Endothelial cell (in vitro differentiated cells): ENCODE measurements at regions not wholly inside any gene's neighbourhood (a gene's known extent, or its start where the extent isn't known, plus 50 kb on each side); places are given as distances from the start of the nearest gene placed in this dataset.

Experiments
- DNase-seq: peaks from one replicate; pipeline ENCODE4 v3.0.0; 2021; ENCODE audit warnings: low spot score
- H3K27ac Mint-ChIP-seq: one replicate; pipeline ENCODE4 v1.8.0; 2021; ENCODE audit warnings: mixed read lengths, inconsistent platforms; ENCODE audit not compliant: unreplicated experiment
- H3K27me3 Mint-ChIP-seq: one replicate; pipeline ENCODE4 v1.8.0; 2021; ENCODE audit warnings: mild to moderate bottlenecking, moderate library complexity, mixed read lengths, inconsistent platforms; ENCODE audit not compliant: unreplicated experiment
- H3K36me3 Mint-ChIP-seq: one replicate; pipeline ENCODE4 v1.8.0; 2021; ENCODE audit warnings: mild to moderate bottlenecking, low read depth, mixed read lengths, inconsistent platforms; ENCODE audit not compliant: unreplicated experiment
- H3K4me1 Mint-ChIP-seq: one replicate; pipeline ENCODE4 v1.8.0; 2021; ENCODE audit warnings: mild to moderate bottlenecking, mixed read lengths, inconsistent platforms; ENCODE audit not compliant: unreplicated experiment
- H3K4me3 Mint-ChIP-seq: one replicate; pipeline ENCODE4 v1.8.0; 2021; ENCODE audit warnings: mild to moderate bottlenecking, mixed read lengths, inconsistent platforms; ENCODE audit not compliant: unreplicated experiment
- H3K9me3 Mint-ChIP-seq: one replicate; pipeline ENCODE4 v1.8.0; 2021; ENCODE audit warnings: mixed read lengths, inconsistent platforms; ENCODE audit not compliant: unreplicated experiment
- TF ChIP-seq, protein P1 (sequence below): fragments of 200-600 bp; sonication (generic); IDR thresholded peaks from one replicate; pipeline ENCODE4 v1.5.0; 2021; ENCODE audit warnings: antibody characterized with exemption; ENCODE audit not compliant: unreplicated experiment

DNA sequence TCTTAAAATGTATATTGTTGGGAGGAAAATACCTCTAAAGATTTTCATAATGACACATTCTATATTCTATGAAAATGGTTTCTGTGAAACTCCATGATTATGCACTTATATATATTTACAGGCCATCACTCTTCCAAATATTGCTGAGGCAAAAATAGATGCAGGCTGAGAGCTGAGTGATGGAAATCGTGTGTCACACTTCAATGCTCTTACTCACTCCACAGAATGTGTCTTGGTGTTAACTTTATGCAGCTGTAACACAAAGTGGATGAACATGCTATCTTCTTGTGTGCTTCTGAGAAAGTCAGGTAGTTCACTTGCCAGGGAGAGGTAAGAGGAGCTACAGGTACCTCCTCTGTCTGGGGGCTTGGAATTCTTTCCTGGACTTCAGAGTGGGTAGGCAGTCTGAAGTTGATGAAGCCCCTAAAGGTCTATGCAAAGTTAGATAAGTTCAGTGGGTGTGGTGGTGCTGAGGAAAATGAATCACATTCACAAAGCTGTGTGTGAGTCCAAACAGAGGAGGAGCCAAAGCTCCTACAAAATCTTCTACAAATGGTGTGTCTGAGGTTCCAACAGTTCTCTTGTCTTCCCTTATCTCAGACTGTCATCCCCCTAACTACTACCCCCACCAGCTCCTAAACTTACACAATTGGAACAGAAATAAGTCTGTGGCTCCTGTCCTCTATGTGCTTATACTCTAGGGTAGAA lies 74.2 kb upstream of the ST6GAL2 start:
- TF ChIP-seq, protein P1, sequence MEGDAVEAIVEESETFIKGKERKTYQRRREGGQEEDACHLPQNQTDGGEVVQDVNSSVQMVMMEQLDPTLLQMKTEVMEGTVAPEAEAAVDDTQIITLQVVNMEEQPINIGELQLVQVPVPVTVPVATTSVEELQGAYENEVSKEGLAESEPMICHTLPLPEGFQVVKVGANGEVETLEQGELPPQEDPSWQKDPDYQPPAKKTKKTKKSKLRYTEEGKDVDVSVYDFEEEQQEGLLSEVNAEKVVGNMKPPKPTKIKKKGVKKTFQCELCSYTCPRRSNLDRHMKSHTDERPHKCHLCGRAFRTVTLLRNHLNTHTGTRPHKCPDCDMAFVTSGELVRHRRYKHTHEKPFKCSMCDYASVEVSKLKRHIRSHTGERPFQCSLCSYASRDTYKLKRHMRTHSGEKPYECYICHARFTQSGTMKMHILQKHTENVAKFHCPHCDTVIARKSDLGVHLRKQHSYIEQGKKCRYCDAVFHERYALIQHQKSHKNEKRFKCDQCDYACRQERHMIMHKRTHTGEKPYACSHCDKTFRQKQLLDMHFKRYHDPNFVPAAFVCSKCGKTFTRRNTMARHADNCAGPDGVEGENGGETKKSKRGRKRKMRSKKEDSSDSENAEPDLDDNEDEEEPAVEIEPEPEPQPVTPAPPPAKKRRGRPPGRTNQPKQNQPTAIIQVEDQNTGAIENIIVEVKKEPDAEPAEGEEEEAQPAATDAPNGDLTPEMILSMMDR: no peak
- H3K9me3 Mint-ChIP-seq: no peaks in the 10 kb centered on the region
- no peaks in the 10 kb centered on the region for H3K36me3 Mint-ChIP-seq
- peaks cover 12% of the 10 kb centered on the region for H3K4me1 Mint-ChIP-seq
- DNase-seq: no peak
- H3K27ac Mint-ChIP-seq: no peak overlapping the region
- H3K27me3 Mint-ChIP-seq: no peaks in the 10 kb centered on the region
- H3K4me3 Mint-ChIP-seq: no peak overlapping the region

DNA sequence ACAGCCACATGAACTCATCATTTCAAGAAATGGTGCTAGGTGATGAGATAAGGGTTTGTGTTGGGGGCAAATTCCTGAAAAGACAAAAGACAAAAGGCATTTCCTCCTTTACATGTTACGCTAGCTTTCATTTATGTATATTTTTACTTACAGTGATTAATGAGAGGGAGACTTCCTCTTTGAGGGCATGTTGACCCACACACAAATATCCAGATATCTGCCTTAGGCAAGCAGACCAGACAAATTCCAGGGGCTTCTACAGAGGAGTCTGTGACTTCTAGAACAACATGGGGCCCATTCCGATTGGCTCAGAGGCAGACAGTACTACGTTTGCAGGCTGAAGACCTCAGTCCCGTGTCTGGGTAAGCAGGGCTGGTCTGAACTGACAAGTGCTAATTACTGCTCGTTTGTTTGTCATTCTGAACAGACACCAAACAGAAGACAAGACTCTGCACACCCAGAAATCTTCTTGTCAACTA lies 74.8 kb upstream of the ST6GAL2 start:
- TF ChIP-seq, protein P1: no peak
- H3K4me1 Mint-ChIP-seq: peaks cover 12% of the 10 kb centered on the region
- H3K27ac Mint-ChIP-seq: no peak overlapping the region
- H3K4me3 Mint-ChIP-seq: no peak overlapping the region
- H3K27me3 Mint-ChIP-seq: no peaks in the 10 kb centered on the region
- no peaks in the 10 kb centered on the region for H3K36me3 Mint-ChIP-seq
- no peaks in the 10 kb centered on the region for H3K9me3 Mint-ChIP-seq
- no peak for DNase-seq

GRCh38 chr2:106961328-106961727 lies 75.4 kb upstream of the ST6GAL2 start:
- H3K36me3 Mint-ChIP-seq: no peaks in the 10 kb centered on the region
- no peak for DNase-seq
- H3K4me1 Mint-ChIP-seq: peaks cover 12% of the 10 kb centered on the region
- TF ChIP-seq, protein P1: no peak
- no peak overlapping the region for H3K4me3 Mint-ChIP-seq
- no peak overlapping the region for H3K27ac Mint-ChIP-seq
- H3K9me3 Mint-ChIP-seq: no peaks in the 10 kb centered on the region
- no peaks in the 10 kb centered on the region for H3K27me3 Mint-ChIP-seq

- Mint-ChIP-seq H3K9me3 (no peaks in the 10 kb centered on the region), H3K27me3 (no peaks in the 10 kb centered on the region), H3K4me1 (peaks cover 9% of the 10 kb centered on the region), H3K36me3 (no peaks in the 10 kb centered on the region), H3K4me3 (no peak overlapping the region), H3K27ac (no peak overlapping the region)
- TF ChIP-seq, protein P1: no peak
- no peak for DNase-seq
Measured at GRCh38 chr2:106963156-106963555, 77.2 kb upstream of the ST6GAL2 start.

GRCh38 chr2:106963893-106964292 lies 77.9 kb upstream of the ST6GAL2 start:
- H3K4me1 Mint-ChIP-seq: peaks cover 9% of the 10 kb centered on the region
- no peak overlapping the region for H3K4me3 Mint-ChIP-seq
- H3K27ac Mint-ChIP-seq: no peak overlapping the region
- TF ChIP-seq, protein P1: no peak
- no peaks in the 10 kb centered on the region for H3K27me3 Mint-ChIP-seq
- H3K36me3 Mint-ChIP-seq: no peaks in the 10 kb centered on the region
- no peaks in the 10 kb centered on the region for H3K9me3 Mint-ChIP-seq
- DNase-seq: no peak
